ENCODE measurements at regions not wholly inside any gene's neighbourhood (a gene's known extent, or its start where the extent isn't known, plus 50 kb on each side); places are given as distances from the start of the nearest gene placed in this dataset.

DNA sequence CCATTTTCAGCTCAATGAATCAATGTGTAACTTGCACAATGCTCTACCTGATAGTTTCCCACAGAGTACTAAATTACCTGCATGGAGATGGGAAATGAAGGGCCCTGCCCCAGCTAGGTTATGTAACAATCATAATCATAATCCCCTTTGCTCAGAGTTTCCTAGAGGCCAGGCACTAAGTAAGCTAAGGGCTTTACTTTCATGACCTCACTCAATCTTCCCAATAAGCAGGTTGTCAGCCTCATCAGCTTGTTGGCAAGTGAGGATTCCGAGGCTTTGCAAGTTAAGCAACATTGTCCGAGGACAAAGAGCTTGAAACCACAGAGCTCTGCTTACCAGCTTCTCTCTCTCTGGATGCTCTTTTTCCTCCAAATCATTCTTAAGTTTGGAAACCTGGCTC lies 64.1 kb upstream of the NTPCR start:
- TF ChIP-seq YY1 (IDR thresholded peaks at IDR 0.05; ENCODE audit: insufficient read depth, insufficient read length), result no peak
- TF ChIP-seq ZNF274 (IDR thresholded peaks at IDR 0.05; ENCODE audit: low read depth, low read length), result no peak
